K562 (cell line): ENCODE measurements at regions not wholly inside any gene's neighbourhood (a gene's known extent, or its start where the extent isn't known, plus 50 kb on each side); places are given as distances from the start of the nearest gene placed in this dataset.

ENCODE experiments used
- ATAC-seq: fragments of 200-7000 bp; cut with Tn5 transposase; 3 replicates; pipeline ENCODE4 v1.9.1; 2020; ENCODE audit warnings: moderate library complexity
- BruUV-seq: library from RNA; stranded (reverse); fragments of 400-500 nt; replicated peaks from 2 replicates; lab custom pipeline; 2021; lab: Mats Ljungman, UMichigan
- CTCF ChIA-PET: fragments of 300-600 bp; formaldehyde crosslinking; extraction: SDS; loops from one replicate; lab custom pipeline; 2021; ENCODE audit warnings: low intra/inter-chr PET ratio; lab: Yijun Ruan, JAX
- POLR2A ChIA-PET: fragments of 300-600, 350-650 bp; sonication (Branson Sonifier 250); formaldehyde crosslinking; extraction: SDS; loops from one replicate; lab custom pipeline; 2021; ENCODE audit warnings: antibody characterized with exemption, inconsistent platforms; lab: Yijun Ruan, JAX
- DNase-seq, 4 experiments: peaks; one replicate each; pipeline versions ENCODE4 v3.0.0 to v3.0.0-alpha.2; 2011 to 2018; ENCODE audit warnings: low spot score in 3 of 4, mixed read lengths in 3 of 4; ENCODE audit errors: extremely low read depth in 1 of 4
- FAIRE-seq: peaks from 2 replicates; lab custom pipeline; 2011; peaks lifted over from hg19 to GRCh38; lab: Jason Lieb, UNC
- H2AFZ ChIP-seq: 2 replicates; pipeline ENCODE4 v1.6.0; 2011; ENCODE audit warnings: low read depth, low read length, control low read depth, inconsistent platforms
- H3K27ac ChIP-seq: fragments of 200-600 bp; 3 replicates; pipeline ENCODE4 v1.8.0; 2011; ENCODE audit warnings: low read depth, mild to moderate bottlenecking, control low read depth, inconsistent platforms, low read length, moderate library complexity, mixed read lengths; ENCODE audit errors: extremely low read depth
- H3K27me3 ChIP-seq, 2 experiments: fragments of 300-600 bp in 1 of 2; 2 replicates in 1 of 2; 3 replicates in 1 of 2; pipeline versions ENCODE4 v1.6.0 to v1.8.0; 2011; ENCODE audit warnings: inconsistent platforms in 2 of 2, low read length in 2 of 2, mild to moderate bottlenecking in 1 of 2, mixed read lengths in 1 of 2, moderate library complexity in 1 of 2; ENCODE audit not compliant: control insufficient read depth in 2 of 2, insufficient read depth in 2 of 2
- H3K36me3 ChIP-seq: fragments of 300-600 bp; 3 replicates; pipeline ENCODE4 v1.8.0; 2011; ENCODE audit warnings: mild to moderate bottlenecking, low read length, inconsistent platforms; ENCODE audit not compliant: control insufficient read depth, insufficient read depth
- H3K4me1 ChIP-seq, 2 experiments: fragments of 200-600 bp in 1 of 2; replicated peaks in 1 of 2; 2 replicates in 1 of 2; 3 replicates in 1 of 2; pipeline versions ENCODE4 v1.5.1 to v1.8.0; 2011; ENCODE audit warnings: inconsistent platforms in 2 of 2, low read length in 2 of 2, mild to moderate bottlenecking in 1 of 2, mixed read lengths in 1 of 2, moderate library complexity in 1 of 2; ENCODE audit not compliant: control insufficient read depth in 2 of 2, insufficient read depth in 2 of 2
- H3K4me2 ChIP-seq: 2 replicates; pipeline ENCODE4 v1.6.1; 2011; ENCODE audit warnings: low read length, control low read depth, inconsistent platforms, mixed read lengths; ENCODE audit not compliant: insufficient read depth
- H3K4me3 ChIP-seq: fragments of 200-600 bp; sonication (generic), shearing (Covaris generic); 2 replicates; pipeline ENCODE4 v1.5.1; 2016; ENCODE audit warnings: control low read depth, inconsistent platforms
- H3K79me2 ChIP-seq: fragments of 200-600 bp; 3 replicates; pipeline ENCODE4 v1.8.0; 2011; ENCODE audit warnings: low read length, inconsistent platforms; ENCODE audit not compliant: control insufficient read depth, insufficient read depth
- H3K9ac ChIP-seq, 2 experiments: 2 replicates each; pipeline versions ENCODE4 v1.6.0 to v1.6.1; 2011; ENCODE audit warnings: low read depth in 2 of 2, low read length in 2 of 2, control low read depth in 1 of 2, inconsistent platforms in 1 of 2, mild to moderate bottlenecking in 1 of 2, mixed read lengths in 1 of 2; ENCODE audit not compliant: insufficient read depth in 1 of 2
- H3K9me1 ChIP-seq: one replicate; pipeline ENCODE4 v1.6.0; 2011; ENCODE audit warnings: inconsistent platforms, mild to moderate bottlenecking, low read length, moderate library complexity; ENCODE audit not compliant: control insufficient read depth, insufficient read depth
- H3K9me3 ChIP-seq: replicated peaks from 2 replicates; pipeline ENCODE4 v1.5.1; 2011; ENCODE audit warnings: low read depth, low read length, inconsistent platforms; ENCODE audit not compliant: control insufficient read depth, insufficient read depth
- H4K20me1 ChIP-seq: replicated peaks from 2 replicates; pipeline ENCODE4 v1.6.1; 2011; ENCODE audit warnings: low read length, inconsistent platforms, mixed read lengths; ENCODE audit not compliant: control insufficient read depth, insufficient read depth
- CBFB ChIP-seq: sonication (generic); formaldehyde crosslinking; IDR thresholded peaks from 2 replicates; pipeline ENCODE4 v1.4.0; 2020; ENCODE audit warnings: mild to moderate bottlenecking, missing genetic modification reagents
- MTA3 ChIP-seq: fragments of 450-650 bp; formaldehyde crosslinking; IDR thresholded peaks from 2 replicates; pipeline ENCODE4 v1.6.1; 2017; ENCODE audit warnings: mild to moderate bottlenecking, borderline replicate concordance
- ZNF140 ChIP-seq: fragments of 250-450 bp; sonication (Bioruptor Pico); IDR thresholded peaks from 2 replicates; pipeline ENCODE4 v1.8.0; 2021; ENCODE audit warnings: moderate library complexity, mild to moderate bottlenecking, inconsistent platforms
- ZNF644 ChIP-seq: fragments of 200-800 bp; sonication (Bioruptor generic); IDR thresholded peaks from 2 replicates; pipeline ENCODE4 v1.6.1; 2016; ENCODE audit warnings: low read depth, missing genetic modification characterization, missing compliant biosample characterization
- WGBS: fragments of 100-300 bp; shearing (Covaris generic); methylation state at CpG from one replicate; pipeline ENCODE4 v1.1.6; 2016; ENCODE audit warnings: low coverage, mixed read lengths; ENCODE audit not compliant: insufficient coverage; ENCODE audit errors: missing lambda C conversion rate; 5-methylcytosine and 5-hydroxymethylcytosine counted together
- in situ Hi-C: fragments of 300-500 bp; cut with MboI; formaldehyde crosslinking; loops from 4 replicates; pipeline ENCODE4 v1.15.0; 2018; ENCODE audit warnings: inconsistent platforms, mixed read lengths
- intact Hi-C: fragments of 100-400 bp; cut with micrococcal nuclease; formaldehyde crosslinking; loops from 2 replicates; pipeline ENCODE4 v1.14.2; 2022
- TF ChIP-seq, protein P1 (sequence below): sonication (generic); formaldehyde crosslinking; IDR thresholded peaks from 2 replicates; pipeline ENCODE4 v1.9.0; 2022; ENCODE audit warnings: mild to moderate bottlenecking, missing genetic modification reagents
- TF ChIP-seq, protein P2 (sequence below): fragments of 450-650 bp; IDR thresholded peaks from 2 replicates; pipeline ENCODE4 v1.6.1; 2016; ENCODE audit warnings: borderline replicate concordance

DNA sequence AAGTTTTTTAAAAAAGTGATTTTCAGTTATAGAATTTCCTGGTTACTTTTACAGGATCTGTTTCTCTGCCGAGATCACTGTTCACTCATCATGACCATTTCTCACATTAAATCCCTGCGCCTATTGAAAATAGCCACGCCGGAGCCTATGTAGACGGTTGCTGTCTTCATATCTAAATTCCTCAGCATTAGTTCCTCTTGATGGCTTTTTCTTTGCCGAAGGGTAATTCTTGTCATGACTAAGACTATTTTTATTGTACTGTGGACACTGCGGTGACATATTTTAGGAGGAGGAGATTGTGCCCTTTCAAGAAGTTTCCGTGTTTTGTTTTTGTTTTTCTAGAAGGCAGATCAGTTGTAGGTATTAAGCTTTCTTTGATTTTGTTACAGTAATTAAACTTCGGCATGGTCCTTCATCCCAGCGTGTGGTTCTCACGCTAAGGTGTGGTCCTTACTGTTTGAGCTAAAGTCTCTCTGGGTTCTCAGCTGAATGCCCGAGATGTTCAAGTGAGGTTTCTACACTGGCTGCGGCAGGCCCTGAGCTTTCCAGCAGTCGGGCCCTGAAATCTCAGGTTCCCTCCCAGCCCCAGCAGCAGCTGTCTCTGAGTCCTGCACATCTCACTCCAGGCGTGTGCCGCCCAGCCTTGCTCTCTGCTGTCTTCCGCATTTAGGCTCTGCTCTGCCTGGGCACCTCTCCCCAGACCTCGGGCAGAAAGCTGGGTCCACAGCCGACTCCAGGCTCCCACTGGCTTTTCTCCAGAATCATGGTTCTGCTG is 1110.5 kb downstream of the TBC1D22A start:
- 56% methylated on average over 17 of the region's 19 CpGs for WGBS
- Histone ChIP-seq H3K27me3 (no peaks in the 10 kb centered on the region), H3K79me2 (no peaks in the 10 kb centered on the region), H3K27ac (no peak overlapping the region), H3K9me3 (no peaks in the 10 kb centered on the region; the same call in 1 of the 2 replicates), H3K36me3 (no peaks in the 10 kb centered on the region), H4K20me1 (no peaks in the 10 kb centered on the region), H2AFZ (no peak overlapping the region), H3K4me3 (no peak overlapping the region), H3K4me1 (no peaks in the 10 kb centered on the region), H3K9ac (no peak overlapping the region), H3K4me2 (no peak overlapping the region), H3K9me1 (no peaks in the 10 kb centered on the region)
- ATAC-seq: no peak
- no peak for DNase-seq
- no peak for FAIRE-seq
- TF ChIP-seq, protein P1, sequence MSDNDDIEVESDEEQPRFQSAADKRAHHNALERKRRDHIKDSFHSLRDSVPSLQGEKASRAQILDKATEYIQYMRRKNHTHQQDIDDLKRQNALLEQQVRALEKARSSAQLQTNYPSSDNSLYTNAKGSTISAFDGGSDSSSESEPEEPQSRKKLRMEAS (CRISPR knock-in tag): no peak
- TF ChIP-seq CBFB (CRISPR knock-in tag) (no peak), ZNF644 (tag) (no peak), ZNF140 (CRISPR knock-in tag) (no peak), MTA3 (no peak)
- TF ChIP-seq, protein P2, sequence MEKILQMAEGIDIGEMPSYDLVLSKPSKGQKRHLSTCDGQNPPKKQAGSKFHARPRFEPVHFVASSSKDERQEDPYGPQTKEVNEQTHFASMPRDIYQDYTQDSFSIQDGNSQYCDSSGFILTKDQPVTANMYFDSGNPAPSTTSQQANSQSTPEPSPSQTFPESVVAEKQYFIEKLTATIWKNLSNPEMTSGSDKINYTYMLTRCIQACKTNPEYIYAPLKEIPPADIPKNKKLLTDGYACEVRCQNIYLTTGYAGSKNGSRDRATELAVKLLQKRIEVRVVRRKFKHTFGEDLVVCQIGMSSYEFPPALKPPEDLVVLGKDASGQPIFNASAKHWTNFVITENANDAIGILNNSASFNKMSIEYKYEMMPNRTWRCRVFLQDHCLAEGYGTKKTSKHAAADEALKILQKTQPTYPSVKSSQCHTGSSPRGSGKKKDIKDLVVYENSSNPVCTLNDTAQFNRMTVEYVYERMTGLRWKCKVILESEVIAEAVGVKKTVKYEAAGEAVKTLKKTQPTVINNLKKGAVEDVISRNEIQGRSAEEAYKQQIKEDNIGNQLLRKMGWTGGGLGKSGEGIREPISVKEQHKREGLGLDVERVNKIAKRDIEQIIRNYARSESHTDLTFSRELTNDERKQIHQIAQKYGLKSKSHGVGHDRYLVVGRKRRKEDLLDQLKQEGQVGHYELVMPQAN: no peak
- CTCF ChIA-PET: no interaction called here
- in situ Hi-C loops (no loop called here), intact Hi-C loops (no loop called here)
- BruUV-seq: no TSS peak
- POLR2A ChIA-PET: interaction anchor here (1.2 kb wide), 1 partner anchor 20 kb away, joined by 3 read pairs; no protein-coding TSS in a partner anchor
